NCI-H2107 treated with DMSO at 0.1 percent for 48 hours (cell line): ENCODE measurements at regions not wholly inside any gene's neighbourhood (a gene's known extent, or its start where the extent isn't known, plus 50 kb on each side); places are given as distances from the start of the nearest gene placed in this dataset.
"Not testable (repeated sequence)": the region's sequence is repeated elsewhere in the genome, so short reads cannot be mapped to it uniquely, and the experiment has no call there.

ENCODE experiments used
- DNase-seq: peaks from one replicate; lab custom pipeline; 2025; ENCODE audit not compliant: unreplicated experiment; lab: John Stamatoyannopoulos, UW

DNA sequence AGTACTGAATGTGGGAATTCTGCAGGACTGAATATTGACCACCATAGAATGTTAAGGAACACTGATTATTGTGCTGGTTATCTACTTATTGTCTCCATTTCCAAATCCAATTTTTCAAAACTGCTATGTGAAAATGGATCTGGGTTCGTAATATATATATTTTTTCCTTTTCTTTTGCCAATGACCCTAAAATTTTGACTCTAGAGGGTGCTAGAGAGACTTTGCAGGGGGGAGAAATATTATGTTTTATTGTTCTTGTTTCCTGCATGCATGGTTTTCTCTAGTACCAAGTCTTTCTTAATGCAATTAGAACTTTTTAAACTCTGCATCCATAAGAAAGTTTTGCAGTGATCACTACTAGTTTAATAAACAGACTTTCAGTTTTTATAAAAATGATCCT is 1256.9 kb downstream of the BRINP3 start:
- DNase-seq = no peak

DNA sequence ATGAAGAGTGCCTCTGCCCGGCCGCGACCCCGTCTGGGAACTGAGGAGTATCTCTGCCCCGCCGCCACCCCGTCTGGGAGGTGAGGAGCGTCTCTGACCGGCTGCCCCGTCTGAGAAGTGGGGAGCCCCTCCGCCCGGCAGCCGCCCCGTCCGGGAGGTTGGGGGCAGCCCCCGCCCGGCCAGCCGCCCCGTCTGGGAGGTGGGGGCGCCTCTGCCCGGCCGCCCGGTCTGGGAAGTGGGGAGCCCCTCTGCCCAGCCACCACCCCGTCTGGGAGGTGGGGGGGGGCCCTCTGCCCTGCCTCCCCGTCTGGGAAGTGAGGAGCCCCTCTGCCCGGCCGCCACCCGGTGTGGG is 1251.9 kb downstream of the BRINP3 start:
- not testable (repeated sequence) for DNase-seq

GRCh38 chr1:189226779-189227178 is 1250.9 kb downstream of the BRINP3 start:
- no peak for DNase-seq

GRCh38 chr1:189237008-189237407 is 1240.7 kb downstream of the BRINP3 start:
- DNase-seq = peak; percentile 98

- DNase-seq = no peak
These were observed 1223.9 kb downstream of the BRINP3 start for GRCh38 chr1:189253601-189254350.

- not testable (repeated sequence) for DNase-seq
These were observed 1216.5 kb downstream of the BRINP3 start for GRCh38 chr1:189261128-189261527.

DNA sequence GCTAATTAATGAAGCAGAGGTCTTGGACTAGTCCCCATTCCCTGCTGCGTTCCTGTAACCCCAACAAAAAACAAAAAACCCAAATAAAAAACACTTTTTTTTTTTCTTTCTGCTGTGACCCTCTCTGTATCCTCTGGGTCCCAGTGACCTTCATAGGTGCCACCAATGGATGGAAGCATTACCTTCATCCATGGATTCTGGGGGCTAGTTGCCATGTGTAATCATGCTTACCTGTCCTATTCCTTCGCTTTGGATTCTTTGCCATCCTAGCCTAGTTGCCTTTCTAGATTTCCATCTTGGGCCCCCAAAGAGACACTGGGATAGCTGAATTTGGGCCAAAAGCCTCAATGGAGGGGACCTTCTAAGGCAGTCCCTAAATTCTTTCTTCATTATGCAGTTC is 1208.7 kb downstream of the BRINP3 start:
- peak; percentile 25 for DNase-seq

- no peak for DNase-seq
These were observed 1203.4 kb downstream of the BRINP3 start for GRCh38 chr1:189274267-189274666.

GRCh38 chr1:189275796-189276195 is 1201.9 kb downstream of the BRINP3 start:
- no peak for DNase-seq

- no peak for DNase-seq
These were observed 1188.3 kb downstream of the BRINP3 start for GRCh38 chr1:189289346-189289745.

- no peak for DNase-seq
These were observed 1176.4 kb downstream of the BRINP3 start for GRCh38 chr1:189301235-189301634.

- DNase-seq = no peak
These were observed 1172.4 kb downstream of the BRINP3 start for GRCh38 chr1:189305279-189305678.

DNA sequence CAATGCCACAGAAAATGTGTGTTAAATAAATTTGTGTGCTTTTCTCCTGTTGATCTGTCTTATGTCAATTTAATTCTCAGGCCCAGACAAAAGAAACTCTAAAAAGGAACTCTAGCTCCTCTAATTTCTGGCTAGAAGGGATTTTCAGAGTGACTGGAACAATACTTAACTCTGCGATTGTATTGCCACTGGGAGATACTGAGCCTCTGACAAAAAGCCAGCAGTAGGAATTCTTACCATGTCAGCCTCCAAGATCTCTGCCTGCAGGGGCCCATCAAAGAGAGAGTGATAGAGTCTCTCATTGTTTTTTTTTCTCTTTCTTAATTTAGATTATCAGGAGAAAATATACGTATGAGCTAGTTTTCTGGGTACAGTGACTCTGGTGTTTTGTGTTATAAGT is 1165.7 kb downstream of the BRINP3 start:
- no peak for DNase-seq

DNA sequence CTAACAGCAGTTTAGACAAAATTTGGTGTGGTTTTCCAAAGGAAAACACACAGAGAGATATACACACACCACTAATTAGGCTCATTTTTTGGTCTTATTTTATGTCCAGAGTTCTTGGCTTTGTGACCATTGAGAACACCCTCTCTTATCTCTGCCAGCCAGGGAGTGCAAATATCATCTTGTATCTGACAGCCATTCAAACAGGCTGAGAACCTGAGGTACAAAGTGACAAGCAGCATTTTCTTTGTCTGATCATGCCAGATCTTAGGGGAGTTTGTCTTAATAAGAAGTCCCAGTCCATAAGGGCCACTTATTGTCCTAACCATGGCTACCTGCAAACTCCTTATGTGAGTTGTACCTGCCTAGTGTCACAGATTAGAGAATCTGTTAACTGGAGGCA is 1165.2 kb downstream of the BRINP3 start:
- no peak for DNase-seq

GRCh38 chr1:189313488-189313887 is 1164.2 kb downstream of the BRINP3 start:
- DNase-seq = no peak

- DNase-seq = no peak
These were observed 1162.4 kb downstream of the BRINP3 start for GRCh38 chr1:189315035-189315901.

DNA sequence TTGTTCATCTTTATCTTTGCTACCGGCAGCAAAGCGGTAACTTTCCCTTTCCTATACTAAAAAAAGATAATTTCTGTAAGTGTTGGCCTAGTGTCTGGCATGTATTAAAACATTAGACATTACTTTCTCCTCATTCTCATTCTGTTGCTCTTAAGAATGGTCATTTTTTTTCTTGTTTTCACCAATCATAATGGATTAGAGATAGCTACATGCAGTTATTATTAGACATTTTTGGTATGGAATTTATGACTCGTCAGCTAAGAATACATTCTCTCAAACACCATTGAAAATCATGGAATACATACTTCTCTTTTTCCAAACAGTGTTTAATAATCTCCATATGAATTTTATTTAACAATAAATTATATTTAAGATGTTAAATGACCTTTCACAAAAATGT is 1154.6 kb downstream of the BRINP3 start:
- DNase-seq = no peak

- DNase-seq = not testable (repeated sequence)
These were observed 1146.6 kb downstream of the BRINP3 start for GRCh38 chr1:189331071-189331470.

DNA sequence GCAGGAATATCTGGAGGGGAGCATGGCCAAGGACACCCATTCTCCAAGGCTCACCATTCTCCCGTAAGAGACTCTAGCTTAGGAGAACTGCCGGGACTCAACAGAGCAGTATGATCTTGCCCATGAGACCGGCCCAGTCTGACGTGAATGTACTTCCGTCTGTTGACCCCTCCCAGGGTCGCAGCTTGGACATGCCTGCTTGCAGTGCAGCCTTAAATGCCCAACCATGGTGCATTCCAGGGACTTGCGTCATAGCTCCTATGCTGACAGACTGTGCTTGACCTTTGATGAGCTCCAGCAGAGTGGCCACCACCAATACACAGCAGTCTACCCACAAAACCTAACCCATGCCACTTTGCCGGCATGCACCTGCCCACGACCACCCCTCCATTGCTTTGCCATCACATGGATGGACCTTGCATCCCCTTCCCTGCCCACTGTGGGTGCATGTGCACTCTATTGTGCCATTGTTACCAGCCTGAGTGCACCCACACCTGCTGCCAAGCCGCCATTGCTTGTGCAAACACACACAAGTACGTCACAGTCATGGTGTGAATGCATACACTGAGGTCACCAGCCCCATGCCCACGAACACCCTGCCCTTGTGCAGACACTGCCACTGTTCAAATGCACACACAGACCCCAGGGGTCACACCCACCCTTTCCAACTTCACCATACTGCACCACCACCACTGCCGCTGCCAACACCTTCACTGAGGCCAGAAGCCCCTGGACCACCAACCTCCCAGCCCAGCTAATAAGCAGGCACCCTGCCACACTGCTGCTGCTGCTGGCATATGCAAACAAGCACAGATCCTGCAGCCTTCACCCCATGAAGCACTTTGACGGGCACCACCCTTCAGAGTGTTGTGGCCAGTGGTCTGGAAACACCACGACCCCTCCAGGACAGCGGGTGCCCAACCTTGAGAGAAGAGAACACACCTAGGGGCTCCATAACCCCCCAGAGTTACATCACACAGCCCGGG is 1141.3 kb downstream of the BRINP3 start:
- no peak for DNase-seq

- DNase-seq = no peak
These were observed 1128.1 kb downstream of the BRINP3 start for GRCh38 chr1:189349607-189350006.

- DNase-seq = no peak
These were observed 1126.6 kb downstream of the BRINP3 start for GRCh38 chr1:189350983-189351616.
